Esophagus squamous epithelium (tissue), 5 donors: ENCODE measurements at regions not wholly inside any gene's neighbourhood (a gene's known extent, or its start where the extent isn't known, plus 50 kb on each side); places are given as distances from the start of the nearest gene placed in this dataset.

ENCODE experiments used
- DNase-seq: peaks from one replicate; lab custom pipeline; 2025; lab: John Stamatoyannopoulos, UW
- H3K27ac ChIP-seq, 4 donors: fragments of 200-600 bp; sonication (generic); one replicate each; pipeline ENCODE4 v1.5.1; 2016 to 2019; ENCODE audit warnings: mild to moderate bottlenecking in 1 of 4
- H3K27me3 ChIP-seq, 4 donors: fragments of 200-600 bp; sonication (generic); 1 replicate in 3 of 4; 2 replicates in 1 of 4; pipeline versions ENCODE4 v1.5.1 to v1.6.0; 2017 to 2021; ENCODE audit warnings: antibody characterized with exemption in 1 of 4
- H3K36me3 ChIP-seq, 3 donors: fragments of 200-600 bp; sonication (generic); one replicate each; pipeline ENCODE4 v1.5.1; 2016 to 2019
- H3K4me1 ChIP-seq, 3 donors: fragments of 200-600 bp; sonication (generic); one replicate each; pipeline ENCODE4 v1.5.1; 2017 to 2019
- H3K4me3 ChIP-seq, 4 donors: fragments of 200-600 bp; sonication (generic); 1 replicate in 3 of 4; 2 replicates in 1 of 4; pipeline ENCODE4 v1.5.1; 2016 to 2019; ENCODE audit warnings: mild to moderate bottlenecking in 2 of 4, moderate library complexity in 1 of 4
- H3K9me3 ChIP-seq, 3 donors: fragments of 200-600 bp; sonication (generic); one replicate each; pipeline ENCODE4 v1.5.1; 2016 to 2019
- CTCF ChIP-seq, 6 experiments: fragments of 450-650 bp in 4 of 6; fragments of 200-600 bp in 2 of 6; sonication (generic) in 2 of 6; IDR thresholded peaks; one replicate each; pipeline ENCODE4 v1.5.1; 2016 to 2019; ENCODE audit warnings: antibody characterized with exemption in 6 of 6, mild to moderate bottlenecking in 4 of 6, moderate library complexity in 4 of 6
- POLR2A ChIP-seq, 4 donors: fragments of 450-650 bp; IDR thresholded peaks; one replicate each; pipeline ENCODE4 v1.6.1; 2017; ENCODE audit warnings: antibody characterized with exemption in 4 of 4, mild to moderate bottlenecking in 4 of 4, moderate library complexity in 3 of 4
- WGBS, 2 donors: methylation state at CpG; one replicate each; pipeline ENCODE4 v1.1.5; 2018; 5-methylcytosine and 5-hydroxymethylcytosine counted together
- intact Hi-C: fragments of 100-400 bp; cut with DNase I; formaldehyde crosslinking; loops from one replicate; pipeline ENCODE4 v1.15.0; 2022
- donor health status: DM: yes; HTN: yes; CAD: no.

- Histone ChIP-seq H3K4me1 (peaks cover 0 to 38% (median 2%) of the 10 kb centered on the region in 3 donors), H3K27me3 (no peaks in the 10 kb centered on the region), H3K4me3 (no peak overlapping the region), H3K27ac (peak overlapping the region in 2 of 4 donors; percentile 7 to 65), H3K36me3 (no peaks in the 10 kb centered on the region), H3K9me3 (no peaks in the 10 kb centered on the region)
- DNase-seq: no peak
- TF ChIP-seq CTCF (IDR thresholded peaks at IDR 0.05): no peak
- intact Hi-C loops: no loop called here
- 62 to 67% methylated on average over 7 of the region's 7 CpGs for WGBS, 2 donors
These were observed 115.0 kb upstream of the GLS start for GRCh38 chr2:190765386-190766173.

- no peaks in the 10 kb centered on the region for H3K9me3 ChIP-seq
- DNase-seq: no peak
- peak overlapping the region in 2 of 4 donors; percentile 7 to 65 for H3K27ac ChIP-seq
- no peaks in the 10 kb centered on the region for H3K27me3 ChIP-seq
- H3K4me1 ChIP-seq: peaks cover 0 to 38% (median 2%) of the 10 kb centered on the region in 3 donors
- intact Hi-C loops: no loop called here
- WGBS, 2 donors: 42 to 55% methylated on average over 2 to 3 of the region's 3 CpGs
- TF ChIP-seq CTCF (IDR thresholded peaks at IDR 0.05) (no peak), POLR2A (IDR thresholded peaks at IDR 0.05) (no peak)
- H3K36me3 ChIP-seq: no peaks in the 10 kb centered on the region
- no peak overlapping the region for H3K4me3 ChIP-seq
These were observed 114.4 kb upstream of the GLS start for GRCh38 chr2:190766174-190766572.

GRCh38 chr2:190766595-190766994, 114.0 kb upstream of the GLS start:
- 26 to 28% methylated on average over 2 of the region's 2 CpGs for WGBS, 2 donors
- Histone ChIP-seq H3K4me1 (peaks cover 0 to 38% (median 2%) of the 10 kb centered on the region in 3 donors), H3K27me3 (no peaks in the 10 kb centered on the region), H3K36me3 (no peaks in the 10 kb centered on the region), H3K9me3 (no peaks in the 10 kb centered on the region), H3K4me3 (no peak overlapping the region), H3K27ac (peak overlapping the region in 2 of 4 donors; percentile 7 to 65)
- no peak for DNase-seq
- intact Hi-C loops: no loop called here
- TF ChIP-seq POLR2A (IDR thresholded peaks at IDR 0.05) (no peak), CTCF (IDR thresholded peaks at IDR 0.05) (no peak)

GRCh38 chr2:190767821-190768220, 112.8 kb upstream of the GLS start:
- intact Hi-C loops: no loop called here
- Histone ChIP-seq H3K4me1 (peaks cover 0 to 38% (median 2%) of the 10 kb centered on the region in 3 donors), H3K27ac (no peak overlapping the region), H3K9me3 (no peaks in the 10 kb centered on the region), H3K27me3 (no peaks in the 10 kb centered on the region), H3K36me3 (no peaks in the 10 kb centered on the region), H3K4me3 (no peak overlapping the region)
- WGBS, 2 donors: 53 to 61% methylated on average over 2 to 3 of the region's 3 CpGs
- no peak for DNase-seq
- TF ChIP-seq POLR2A (IDR thresholded peaks at IDR 0.05) (no peak), CTCF (IDR thresholded peaks at IDR 0.05) (no peak)

- TF ChIP-seq CTCF (IDR thresholded peaks at IDR 0.05): no peak
- no peak for TF ChIP-seq POLR2A (IDR thresholded peaks at IDR 0.05)
- Histone ChIP-seq H3K4me3 (no peak overlapping the region), H3K36me3 (no peaks in the 10 kb centered on the region), H3K4me1 (peaks cover 0 to 28% (median 2%) of the 10 kb centered on the region in 3 donors), H3K27me3 (no peaks in the 10 kb centered on the region), H3K27ac (no peak overlapping the region), H3K9me3 (no peaks in the 10 kb centered on the region)
- intact Hi-C loops: no loop called here
- DNase-seq: no peak
These were observed 111.4 kb upstream of the GLS start for GRCh38 chr2:190769258-190769657.
